Uterus (tissue), 3 donors: ENCODE measurements at regions not wholly inside any gene's neighbourhood (a gene's known extent, or its start where the extent isn't known, plus 50 kb on each side); places are given as distances from the start of the nearest gene placed in this dataset.

Experiments
- DNase-seq, 2 donors: peaks; one replicate each; pipeline ENCODE4 v3.0.0-alpha.2; 2019 to 2020
- H3K27ac ChIP-seq, 2 donors: fragments of 200-600 bp; sonication (generic); 1 replicate in 1 of 2; 2 replicates in 1 of 2; pipeline ENCODE4 v1.5.1; 2016 to 2018
- H3K27me3 ChIP-seq, 2 donors: fragments of 200-600 bp; sonication (generic); one replicate each; pipeline ENCODE4 v1.5.1; 2018 to 2019; ENCODE audit warnings: control low read depth in 1 of 2
- H3K36me3 ChIP-seq, 2 donors: fragments of 200-600 bp; sonication (generic); one replicate each; pipeline ENCODE4 v1.5.1; 2019; ENCODE audit warnings: control low read depth in 1 of 2
- H3K4me1 ChIP-seq, 2 donors: fragments of 200-600 bp; sonication (generic); one replicate each; pipeline ENCODE4 v1.5.1; 2018 to 2019; ENCODE audit warnings: control low read depth in 1 of 2
- H3K4me3 ChIP-seq, 2 donors: fragments of 200-600 bp; sonication (generic); 1 replicate in 1 of 2; 2 replicates in 1 of 2; pipeline ENCODE4 v1.5.1; 2018 to 2019; ENCODE audit warnings: mild to moderate bottlenecking in 1 of 2
- H3K9me3 ChIP-seq, 2 donors: fragments of 200-600 bp; sonication (generic); one replicate each; pipeline ENCODE4 v1.5.1; 2019; ENCODE audit warnings: control low read depth in 1 of 2
- CTCF ChIP-seq, 4 experiments: fragments of 200-600 bp in 2 of 4; fragments of 450-650 bp in 2 of 4; sonication (generic) in 2 of 4; IDR thresholded peaks; one replicate each; pipeline ENCODE4 v1.5.1; 2016 to 2019; ENCODE audit warnings: antibody characterized with exemption in 4 of 4, mild to moderate bottlenecking in 2 of 4, moderate library complexity in 1 of 4
- POLR2A ChIP-seq, 2 donors: fragments of 450-650 bp; IDR thresholded peaks; one replicate each; pipeline ENCODE4 v1.6.1; 2016; ENCODE audit warnings: antibody characterized with exemption in 2 of 2, mild to moderate bottlenecking in 1 of 2, moderate library complexity in 1 of 2
- intact Hi-C: fragments of 100-400 bp; cut with DNase I; formaldehyde crosslinking; loops from one replicate; pipeline ENCODE4 v1.15.1; 2023; ENCODE audit warnings: low total_unique reads
- donor health status: DM: yes; HTN: yes; CAD: no.

DNA sequence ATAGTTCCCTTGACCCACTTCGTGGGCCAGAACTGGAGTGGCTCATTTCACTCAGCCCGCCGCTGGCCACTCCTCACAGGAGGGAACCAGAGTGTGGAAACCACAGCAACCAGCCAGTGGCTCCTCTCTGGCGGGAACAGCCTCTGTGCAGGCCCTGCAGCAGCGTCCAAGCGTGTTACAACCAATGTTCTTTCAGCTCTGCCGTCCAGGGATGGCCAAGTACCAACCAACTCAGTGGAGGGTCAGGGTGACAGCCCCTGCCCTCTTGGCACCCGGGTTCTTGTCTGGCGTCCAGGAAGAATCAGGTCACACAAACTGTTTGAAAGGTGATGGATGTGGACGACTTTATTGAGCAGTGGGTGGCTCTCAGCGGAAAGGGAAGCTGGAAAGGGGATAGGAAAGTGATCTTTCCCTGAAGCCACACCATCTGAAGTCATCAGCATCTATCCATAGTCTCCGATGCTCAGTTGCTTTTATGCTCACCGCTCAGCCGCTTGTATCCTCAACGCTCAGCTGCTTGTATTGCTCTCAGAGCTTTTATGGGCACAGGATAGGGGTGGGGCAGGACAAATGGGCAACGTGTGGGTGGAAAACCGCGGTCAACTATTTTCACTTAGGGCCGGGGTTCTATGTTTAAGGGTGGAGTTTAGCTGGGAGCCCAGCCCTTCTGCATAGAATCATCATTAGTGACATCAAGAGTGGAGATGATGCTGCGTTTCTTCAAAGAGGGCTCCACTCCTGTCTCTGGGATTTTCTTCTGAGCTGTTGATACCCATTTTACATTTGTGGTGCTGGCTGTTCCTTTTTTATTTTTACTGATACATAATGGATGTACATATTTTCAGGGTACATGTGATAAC, 250.2 kb downstream of the RRAGC start:
- Histone ChIP-seq H3K27ac (no peak overlapping the region), H3K36me3 (no peaks in the 10 kb centered on the region), H3K4me3 (no peak overlapping the region), H3K9me3 (no peaks in the 10 kb centered on the region), H3K27me3 (no peaks in the 10 kb centered on the region), H3K4me1 (no peaks in the 10 kb centered on the region)
- DNase-seq = no peak
- intact Hi-C loops = no loop called here
- no peak for TF ChIP-seq CTCF (IDR thresholded peaks at IDR 0.05)
- TF ChIP-seq POLR2A (IDR thresholded peaks at IDR 0.05) = no peak

DNA sequence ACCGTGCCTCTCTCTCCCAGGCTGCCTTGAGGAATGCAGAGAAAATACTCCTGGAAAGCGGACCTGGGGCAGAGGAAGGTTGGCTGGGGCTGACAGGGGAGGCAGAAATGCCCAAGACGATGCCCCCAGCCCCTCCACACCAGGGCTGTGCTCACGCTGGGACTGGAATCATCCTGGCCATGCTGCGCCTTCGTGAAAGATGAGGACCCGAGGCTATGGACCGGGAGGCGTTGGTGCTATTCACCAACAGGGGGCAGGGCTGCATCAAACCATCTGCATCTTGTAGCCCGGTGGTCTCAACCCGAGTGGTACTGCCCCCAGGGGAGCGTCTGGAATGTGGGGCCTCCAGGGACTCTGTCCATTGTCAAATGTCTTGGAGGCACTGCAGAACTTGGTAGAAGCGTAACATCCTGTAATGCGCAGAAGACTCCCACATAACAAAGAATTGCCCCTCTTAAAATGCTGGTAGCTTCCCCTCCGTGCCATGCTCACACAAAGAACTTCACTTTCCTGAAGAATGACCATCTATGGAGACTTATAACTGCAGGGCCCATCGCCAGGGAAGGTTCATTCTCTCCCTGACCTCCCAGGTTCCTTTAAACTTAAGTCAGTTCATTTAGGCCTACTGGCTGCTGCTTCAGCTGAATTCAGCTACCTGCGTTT, 251.2 kb downstream of the RRAGC start:
- Histone ChIP-seq H3K36me3 (no peaks in the 10 kb centered on the region), H3K4me1 (no peaks in the 10 kb centered on the region), H3K27me3 (no peaks in the 10 kb centered on the region), H3K9me3 (no peaks in the 10 kb centered on the region), H3K27ac (no peak overlapping the region), H3K4me3 (no peak overlapping the region)
- no peak for DNase-seq
- TF ChIP-seq CTCF (IDR thresholded peaks at IDR 0.05) (peak in 2 of 4 experiments; percentile 13 to 18), POLR2A (IDR thresholded peaks at IDR 0.05) (no peak)
- intact Hi-C loops = no loop called here

GRCh38 chr1:38607526-38607925, 252.0 kb downstream of the RRAGC start:
- Histone ChIP-seq H3K36me3 (no peaks in the 10 kb centered on the region), H3K9me3 (no peaks in the 10 kb centered on the region), H3K27me3 (no peaks in the 10 kb centered on the region), H3K4me3 (no peak overlapping the region), H3K4me1 (no peaks in the 10 kb centered on the region), H3K27ac (no peak overlapping the region)
- no peak for DNase-seq
- intact Hi-C loops = no loop called here
- no peak for TF ChIP-seq POLR2A (IDR thresholded peaks at IDR 0.05)
- no peak for TF ChIP-seq CTCF (IDR thresholded peaks at IDR 0.05)

GRCh38 chr1:38605063-38605462, 254.5 kb downstream of the RRAGC start:
- H3K9me3 ChIP-seq = no peaks in the 10 kb centered on the region
- TF ChIP-seq CTCF (IDR thresholded peaks at IDR 0.05) (no peak), POLR2A (IDR thresholded peaks at IDR 0.05) (no peak)
- H3K27ac ChIP-seq = no peak overlapping the region
- intact Hi-C loops = no loop called here
- DNase-seq = no peak
- no peaks in the 10 kb centered on the region for H3K36me3 ChIP-seq
- no peaks in the 10 kb centered on the region for H3K4me1 ChIP-seq
- no peaks in the 10 kb centered on the region for H3K27me3 ChIP-seq
- H3K4me3 ChIP-seq = no peak overlapping the region

DNA sequence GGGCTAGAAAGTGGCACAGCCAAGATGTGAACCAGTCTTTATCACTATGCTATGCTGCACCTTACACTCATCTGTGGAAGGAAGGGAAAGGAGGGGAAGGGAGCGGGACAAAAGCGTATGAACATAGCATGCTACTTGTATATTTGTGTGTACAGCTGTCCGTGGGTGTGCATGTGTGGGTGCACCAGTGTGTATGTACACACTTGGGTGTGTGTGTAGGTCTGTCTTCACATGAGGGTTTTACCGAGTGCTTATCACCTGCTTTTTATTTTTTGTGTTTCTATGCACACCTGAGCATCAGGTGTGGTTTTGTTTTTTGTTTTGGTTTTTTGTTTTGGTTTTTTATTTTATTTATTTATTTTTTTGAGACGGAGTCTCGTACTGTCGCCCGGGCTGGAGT, 255.7 kb downstream of the RRAGC start:
- Histone ChIP-seq H3K27ac (no peak overlapping the region), H3K36me3 (no peaks in the 10 kb centered on the region), H3K4me3 (no peak overlapping the region), H3K4me1 (no peaks in the 10 kb centered on the region), H3K27me3 (peaks cover 0 to 3% of the 10 kb centered on the region in 2 donors), H3K9me3 (no peaks in the 10 kb centered on the region)
- intact Hi-C loops = no loop called here
- no peak for TF ChIP-seq CTCF (IDR thresholded peaks at IDR 0.05)
- no peak for DNase-seq
